NCI-H128 (cell line): ENCODE measurements at regions not wholly inside any gene's neighbourhood (a gene's known extent, or its start where the extent isn't known, plus 50 kb on each side); places are given as distances from the start of the nearest gene placed in this dataset.

Source experiments
- DNase-seq: peaks from one replicate; lab custom pipeline; 2025; ENCODE audit not compliant: unreplicated experiment; lab: John Stamatoyannopoulos, UW

- DNase-seq, result no peak
Measured at GRCh38 chr22:48445113-48445827, 1382.4 kb downstream of the BRD1 start.

- no peak for DNase-seq
Measured at GRCh38 chr22:48444320-48445112, 1383.2 kb downstream of the BRD1 start.

- DNase-seq, result no peak
Measured at GRCh38 chr22:48443680-48444079, 1384.0 kb downstream of the BRD1 start.

- DNase-seq, result no peak
Measured at GRCh38 chr22:48442663-48443062, 1385.0 kb downstream of the BRD1 start.

GRCh38 chr22:48441553-48441850, 1386.2 kb downstream of the BRD1 start:
- no peak for DNase-seq

- DNase-seq, result no peak
Measured at GRCh38 chr22:48440673-48441552, 1386.8 kb downstream of the BRD1 start.

- no peak for DNase-seq
Measured at GRCh38 chr22:48440176-48440575, 1387.5 kb downstream of the BRD1 start.

GRCh38 chr22:48439560-48440135, 1388.0 kb downstream of the BRD1 start:
- DNase-seq, result no peak

- DNase-seq, result no peak
Measured at GRCh38 chr22:48438800-48439559, 1388.7 kb downstream of the BRD1 start.

GRCh38 chr22:48438096-48438495, 1389.6 kb downstream of the BRD1 start:
- no peak for DNase-seq

GRCh38 chr22:48436201-48436931, 1391.3 kb downstream of the BRD1 start:
- no peak for DNase-seq

- DNase-seq, result no peak
Measured at GRCh38 chr22:48434868-48435250, 1392.8 kb downstream of the BRD1 start.

GRCh38 chr22:48434156-48434867, 1393.4 kb downstream of the BRD1 start:
- no peak for DNase-seq

- DNase-seq, result no peak
Measured at GRCh38 chr22:48433647-48434046, 1394.0 kb downstream of the BRD1 start.

GRCh38 chr22:48432781-48433518, 1394.7 kb downstream of the BRD1 start:
- DNase-seq, result no peak

- DNase-seq, result no peak
Measured at GRCh38 chr22:48431536-48432315, 1395.9 kb downstream of the BRD1 start.

- DNase-seq, result no peak
Measured at GRCh38 chr22:48431014-48431413, 1396.7 kb downstream of the BRD1 start.
